ENCODE measurements at regions not wholly inside any gene's neighbourhood (a gene's known extent, or its start where the extent isn't known, plus 50 kb on each side); places are given as distances from the start of the nearest gene placed in this dataset.

DNA sequence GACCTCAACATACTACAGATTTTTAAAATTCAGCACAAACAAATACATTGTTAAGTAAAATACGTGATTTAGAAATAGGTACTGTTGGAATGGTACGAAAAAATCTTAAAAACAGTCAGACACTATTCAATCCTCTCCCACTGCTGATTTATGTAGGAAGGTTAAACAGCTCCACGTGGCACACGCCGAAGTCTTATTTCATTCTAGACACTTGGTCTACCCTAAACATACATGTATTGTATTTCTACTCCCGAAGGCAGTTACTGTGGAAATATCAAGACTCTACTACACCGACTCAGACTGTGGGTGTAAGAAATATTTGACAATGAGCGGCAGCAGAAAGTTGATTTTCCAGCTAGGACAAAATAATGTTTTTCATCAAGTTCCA lies 130.6 kb downstream of the MPP7 start:
- Histone ChIP-seq H3K9me3 (replicated peaks in 1 of 2; ENCODE audit: control insufficient read depth in 2 of 2, insufficient read depth in 1 of 2, low read depth in 1 of 2, low read length in 2 of 2) (no peaks in the 10 kb centered on the region), H2BK120ac (ENCODE audit: low read depth, low read length) (no peak overlapping the region), H2BK12ac (ENCODE audit: low read length) (no peak overlapping the region), H3K4ac (ENCODE audit: low read length) (no peak overlapping the region), H3K27ac (replicated peaks; ENCODE audit: low read length) (no peak overlapping the region), H2AFZ (ENCODE audit: low read length) (no peak overlapping the region), H3K4me1 (ENCODE audit: control insufficient read depth in 2 of 2, insufficient read depth in 1 of 2, low read depth in 1 of 2, low read length in 2 of 2) (no peaks in the 10 kb centered on the region), H3K14ac (ENCODE audit: low read length) (no peak overlapping the region), H3K4me2 (ENCODE audit: insufficient read depth, low read length, poor library complexity, severe bottlenecking) (no peak overlapping the region), H2AK5ac (ENCODE audit: low read depth, low read length) (no peak overlapping the region), H3K79me1 (ENCODE audit: low read depth, low read length) (no peaks in the 10 kb centered on the region), H3K4me3 (ENCODE audit: low read length in 2 of 2) (no peak overlapping the region), H3K23ac (ENCODE audit: low read depth, low read length, poor library complexity) (no peak overlapping the region), H4K91ac (ENCODE audit: low read depth, low read length, poor library complexity) (no peak overlapping the region), H2BK15ac (ENCODE audit: low read length) (no peak overlapping the region), H3K9ac (ENCODE audit: low read depth, low read length, poor library complexity) (no peak overlapping the region), H2BK5ac (ENCODE audit: low read length) (no peak overlapping the region), H3K27me3 (ENCODE audit: control insufficient read depth in 3 of 3, insufficient read depth in 3 of 3, low read depth in 1 of 3, low read length in 3 of 3) (peaks cover 0 to 2% (median 0%) of the 10 kb centered on the region in 3 experiments), H3K18ac (ENCODE audit: low read length) (no peak overlapping the region), H4K8ac (ENCODE audit: low read depth, low read length) (no peak overlapping the region), H3K36me3 (replicated peaks in 1 of 2; ENCODE audit: control insufficient read depth in 2 of 2, insufficient read depth in 2 of 2, low read length in 2 of 2) (no peaks in the 10 kb centered on the region)
- WGBS, 2 donors (ENCODE audit: extremely low coverage in 2 of 2, insufficient read length in 2 of 2, insufficient replicate concordance in 1 of 2): no CpG with 5 or more reads among the region's 8 CpGs
- DNase-seq (ENCODE audit: low spot score): no peak

GRCh38 chr10:28171468-28172222 lies 131.2 kb downstream of the MPP7 start:
- Histone ChIP-seq H2AK5ac (ENCODE audit: low read depth, low read length) (no peak overlapping the region), H3K23ac (ENCODE audit: low read depth, low read length, poor library complexity) (no peak overlapping the region), H3K4me3 (ENCODE audit: low read length in 2 of 2) (no peak overlapping the region), H2BK5ac (ENCODE audit: low read length) (no peak overlapping the region), H3K4me2 (ENCODE audit: insufficient read depth, low read length, poor library complexity, severe bottlenecking) (no peak overlapping the region), H3K27me3 (ENCODE audit: control insufficient read depth in 3 of 3, insufficient read depth in 3 of 3, low read depth in 1 of 3, low read length in 3 of 3) (peaks cover 0 to 2% (median 0%) of the 10 kb centered on the region in 3 experiments), H4K91ac (ENCODE audit: low read depth, low read length, poor library complexity) (no peak overlapping the region), H3K79me1 (ENCODE audit: low read depth, low read length) (no peaks in the 10 kb centered on the region), H3K18ac (ENCODE audit: low read length) (no peak overlapping the region), H2BK120ac (ENCODE audit: low read depth, low read length) (no peak overlapping the region), H3K4ac (ENCODE audit: low read length) (no peak overlapping the region), H3K9ac (ENCODE audit: low read depth, low read length, poor library complexity) (no peak overlapping the region), H4K8ac (ENCODE audit: low read depth, low read length) (no peak overlapping the region), H3K36me3 (replicated peaks in 1 of 2; ENCODE audit: control insufficient read depth in 2 of 2, insufficient read depth in 2 of 2, low read length in 2 of 2) (no peaks in the 10 kb centered on the region), H3K9me3 (replicated peaks in 1 of 2; ENCODE audit: control insufficient read depth in 2 of 2, insufficient read depth in 1 of 2, low read depth in 1 of 2, low read length in 2 of 2) (no peaks in the 10 kb centered on the region), H2BK12ac (ENCODE audit: low read length) (no peak overlapping the region), H2AFZ (ENCODE audit: low read length) (no peak overlapping the region), H3K14ac (ENCODE audit: low read length) (no peak overlapping the region), H3K4me1 (ENCODE audit: control insufficient read depth in 2 of 2, insufficient read depth in 1 of 2, low read depth in 1 of 2, low read length in 2 of 2) (no peaks in the 10 kb centered on the region), H2BK15ac (ENCODE audit: low read length) (no peak overlapping the region), H3K27ac (replicated peaks; ENCODE audit: low read length) (no peak overlapping the region)
- WGBS, 2 donors (ENCODE audit: extremely low coverage in 2 of 2, insufficient read length in 2 of 2, insufficient replicate concordance in 1 of 2): no CpG with 5 or more reads among the region's 9 CpGs
- no peak for DNase-seq (ENCODE audit: low spot score)

DNA sequence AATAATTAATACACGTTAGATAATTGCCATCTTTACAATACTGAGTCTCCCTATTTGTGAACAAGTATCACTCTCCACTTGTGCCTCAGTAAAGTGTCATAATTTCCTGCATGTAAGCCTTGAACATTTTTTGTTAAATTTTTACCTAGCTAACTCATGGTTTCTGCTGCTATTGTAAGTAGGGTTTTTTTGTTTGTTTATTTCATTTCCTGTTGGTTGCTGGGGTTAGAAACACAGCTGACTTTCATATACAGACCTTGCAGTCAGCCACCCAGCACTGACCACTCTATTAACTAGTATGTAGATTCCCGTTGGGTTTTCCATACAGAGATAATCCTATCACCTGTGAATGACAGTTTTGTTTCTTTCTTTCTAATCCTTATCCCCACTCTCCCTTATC lies 133.3 kb downstream of the MPP7 start:
- no peak overlapping the region for H2AK5ac ChIP-seq (ENCODE audit: low read depth, low read length)
- WGBS, 2 donors (ENCODE audit: extremely low coverage in 2 of 2, insufficient read length in 2 of 2, insufficient replicate concordance in 1 of 2): no CpG with 5 or more reads among the region's 2 CpGs
- H3K9me3 ChIP-seq (replicated peaks in 1 of 2; ENCODE audit: control insufficient read depth in 2 of 2, insufficient read depth in 1 of 2, low read depth in 1 of 2, low read length in 2 of 2): no peaks in the 10 kb centered on the region
- no peak overlapping the region for H2BK5ac ChIP-seq (ENCODE audit: low read length)
- no peak overlapping the region for H2BK15ac ChIP-seq (ENCODE audit: low read length)
- H3K4ac ChIP-seq (ENCODE audit: low read length): no peak overlapping the region
- no peaks in the 10 kb centered on the region for H3K4me1 ChIP-seq (ENCODE audit: control insufficient read depth in 2 of 2, insufficient read depth in 1 of 2, low read depth in 1 of 2, low read length in 2 of 2)
- no peaks in the 10 kb centered on the region for H3K79me1 ChIP-seq (ENCODE audit: low read depth, low read length)
- no peak overlapping the region for H3K18ac ChIP-seq (ENCODE audit: low read length)
- H3K36me3 ChIP-seq (replicated peaks in 1 of 2; ENCODE audit: control insufficient read depth in 2 of 2, insufficient read depth in 2 of 2, low read length in 2 of 2): no peaks in the 10 kb centered on the region
- DNase-seq (ENCODE audit: low spot score): no peak
- no peak overlapping the region for H3K4me3 ChIP-seq (ENCODE audit: low read length in 2 of 2)
- H4K8ac ChIP-seq (ENCODE audit: low read depth, low read length): no peak overlapping the region
- H3K27me3 ChIP-seq (ENCODE audit: control insufficient read depth in 3 of 3, insufficient read depth in 3 of 3, low read depth in 1 of 3, low read length in 3 of 3): peaks cover 0 to 2% (median 0%) of the 10 kb centered on the region in 3 experiments
- no peak overlapping the region for H3K23ac ChIP-seq (ENCODE audit: low read depth, low read length, poor library complexity)
- no peak overlapping the region for H3K14ac ChIP-seq (ENCODE audit: low read length)
- no peak overlapping the region for H3K4me2 ChIP-seq (ENCODE audit: insufficient read depth, low read length, poor library complexity, severe bottlenecking)
- no peak overlapping the region for H3K9ac ChIP-seq (ENCODE audit: low read depth, low read length, poor library complexity)
- H4K91ac ChIP-seq (ENCODE audit: low read depth, low read length, poor library complexity): no peak overlapping the region
- no peak overlapping the region for H2BK12ac ChIP-seq (ENCODE audit: low read length)
- no peak overlapping the region for H2BK120ac ChIP-seq (ENCODE audit: low read depth, low read length)
- H2AFZ ChIP-seq (ENCODE audit: low read length): no peak overlapping the region
- H3K27ac ChIP-seq (replicated peaks; ENCODE audit: low read length): no peak overlapping the region

DNA sequence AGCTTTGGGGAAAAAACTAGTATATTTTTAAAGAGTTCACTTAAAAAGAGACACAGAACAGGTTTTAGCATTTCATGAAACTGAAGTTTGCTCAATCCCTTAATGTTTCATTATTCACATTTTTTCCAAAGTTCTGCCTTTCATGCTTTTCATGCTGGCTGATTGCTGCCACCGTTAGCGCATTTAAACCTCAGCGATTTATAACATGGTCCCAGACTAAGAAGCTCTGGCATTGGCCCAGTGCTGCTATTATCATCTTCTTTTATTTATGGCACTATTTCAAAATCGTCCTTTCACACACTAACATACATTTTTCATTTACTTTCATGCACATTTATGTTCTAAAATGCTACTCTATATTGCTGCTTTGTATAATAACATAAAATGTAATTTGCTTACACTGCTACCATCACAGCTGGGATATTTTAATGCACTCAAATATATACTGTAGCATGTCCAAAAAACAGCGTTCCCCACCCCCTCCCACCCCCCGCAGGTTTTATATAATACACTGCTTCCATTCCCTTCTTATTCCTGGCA lies 141.9 kb downstream of the MPP7 start:
- Histone ChIP-seq H3K79me1 (ENCODE audit: low read depth, low read length) (no peaks in the 10 kb centered on the region), H4K91ac (ENCODE audit: low read depth, low read length, poor library complexity) (no peak overlapping the region), H3K27ac (replicated peaks; ENCODE audit: low read length) (no peak overlapping the region), H3K18ac (ENCODE audit: low read length) (no peak overlapping the region), H3K4me3 (ENCODE audit: low read length in 2 of 2) (no peak overlapping the region), H2BK15ac (ENCODE audit: low read length) (no peak overlapping the region), H3K9ac (ENCODE audit: low read depth, low read length, poor library complexity) (no peak overlapping the region), H4K8ac (ENCODE audit: low read depth, low read length) (no peak overlapping the region), H3K23ac (ENCODE audit: low read depth, low read length, poor library complexity) (no peak overlapping the region), H2BK120ac (ENCODE audit: low read depth, low read length) (no peak overlapping the region), H2AK5ac (ENCODE audit: low read depth, low read length) (no peak overlapping the region), H3K14ac (ENCODE audit: low read length) (no peak overlapping the region), H3K9me3 (replicated peaks in 1 of 2; ENCODE audit: control insufficient read depth in 2 of 2, insufficient read depth in 1 of 2, low read depth in 1 of 2, low read length in 2 of 2) (no peaks in the 10 kb centered on the region), H3K4me1 (ENCODE audit: control insufficient read depth in 2 of 2, insufficient read depth in 1 of 2, low read depth in 1 of 2, low read length in 2 of 2) (peaks cover 0 to 2% of the 10 kb centered on the region in 2 donors), H3K4ac (ENCODE audit: low read length) (no peak overlapping the region), H3K27me3 (ENCODE audit: control insufficient read depth in 3 of 3, insufficient read depth in 3 of 3, low read depth in 1 of 3, low read length in 3 of 3) (peaks cover 0 to 3% (median 1%) of the 10 kb centered on the region in 3 experiments), H2BK5ac (ENCODE audit: low read length) (no peak overlapping the region), H2AFZ (ENCODE audit: low read length) (no peak overlapping the region), H2BK12ac (ENCODE audit: low read length) (no peak overlapping the region), H3K36me3 (replicated peaks in 1 of 2; ENCODE audit: control insufficient read depth in 2 of 2, insufficient read depth in 2 of 2, low read length in 2 of 2) (no peaks in the 10 kb centered on the region), H3K4me2 (ENCODE audit: insufficient read depth, low read length, poor library complexity, severe bottlenecking) (no peak overlapping the region)
- no peak for DNase-seq (ENCODE audit: low spot score)
- 100% methylated on average over 1 of the region's 6 CpGs; no CpG with 5 or more reads in 1 of the 2 donors for whole genome bisulfite sequencing, 2 donors (ENCODE audit: extremely low coverage in 2 of 2, insufficient read length in 2 of 2, insufficient replicate concordance in 1 of 2)
